RCC 7860 (cell line): ENCODE measurements at regions not wholly inside any gene's neighbourhood (a gene's known extent, or its start where the extent isn't known, plus 50 kb on each side); places are given as distances from the start of the nearest gene placed in this dataset.
A peak's percentile ranks its signal among the peaks of the same experiment; 100 is the strongest.

Experiments
- DNase-seq: peaks from one replicate; pipeline ENCODE4 v3.0.0-alpha.2; 2015; ENCODE audit warnings: low spot score
- FAIRE-seq: peaks from 2 replicates; lab custom pipeline; 2012; peaks lifted over from hg19 to GRCh38; lab: Jason Lieb, UNC

DNA sequence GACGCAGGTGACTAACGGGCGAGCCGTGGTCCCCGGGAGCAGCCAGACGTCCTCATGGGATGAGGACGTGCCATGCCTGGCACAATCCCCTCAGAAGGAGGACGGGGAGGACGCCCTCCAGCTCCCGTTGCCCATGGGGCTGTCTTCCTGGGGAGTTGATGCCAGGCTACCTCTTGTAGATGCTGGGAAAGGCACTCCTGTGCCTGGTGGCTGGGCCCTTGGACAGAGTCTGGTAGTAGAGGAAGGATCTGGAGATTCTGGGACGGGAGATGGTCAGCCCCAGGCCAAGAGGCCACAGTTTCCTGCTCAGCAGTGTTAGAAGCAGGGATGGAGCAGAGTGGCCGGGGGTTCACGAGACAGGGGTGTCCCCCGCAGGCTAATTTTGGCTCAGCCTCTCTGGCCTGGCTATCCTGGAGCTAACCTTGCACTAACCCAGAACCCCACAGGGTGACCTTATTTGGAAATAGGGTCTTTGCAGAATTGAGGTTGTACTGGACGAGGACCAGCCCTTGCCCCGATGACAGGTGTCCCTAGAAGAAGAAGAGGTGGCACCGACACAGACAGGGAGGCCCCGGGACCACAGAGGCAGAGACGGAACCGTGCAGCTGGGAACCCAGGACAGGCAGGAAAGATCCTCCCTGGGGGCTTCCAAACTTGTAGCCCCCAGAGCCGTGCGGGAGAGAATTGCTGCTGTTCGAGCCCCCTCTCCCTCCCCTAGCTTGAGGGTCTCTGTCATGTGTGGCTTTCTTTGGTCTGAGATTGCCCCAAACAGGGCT is 50.1 kb upstream of the ADRA2C start:
- DNase-seq = no peak
- no peak for FAIRE-seq

- FAIRE-seq = no peak
- no peak for DNase-seq
These were observed 50.9 kb upstream of the ADRA2C start for GRCh38 chr4:3715061-3715854.

DNA sequence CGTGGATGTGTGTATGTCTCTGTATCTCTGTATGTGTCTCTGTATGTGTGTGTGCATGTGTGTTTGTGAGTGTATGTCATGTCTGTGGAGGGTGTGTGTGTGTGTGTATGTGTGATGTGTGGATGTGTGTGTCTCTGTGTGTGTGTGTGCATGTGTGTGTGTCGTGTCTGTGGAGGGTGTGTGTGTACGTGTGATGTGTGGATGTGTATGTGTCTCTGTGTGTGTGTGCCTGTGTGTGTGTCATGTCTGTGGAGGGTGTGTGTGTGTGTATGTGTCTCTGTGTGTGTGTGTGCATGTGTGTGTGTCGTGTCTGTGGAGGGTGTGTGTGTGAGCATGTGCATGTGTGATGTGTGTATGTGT is 51.6 kb upstream of the ADRA2C start:
- no peak for FAIRE-seq
- no peak for DNase-seq

GRCh38 chr4:3713817-3714641 is 52.2 kb upstream of the ADRA2C start:
- DNase-seq (no peak), FAIRE-seq (no peak)

- DNase-seq (no peak), FAIRE-seq (no peak)
These were observed 52.8 kb upstream of the ADRA2C start for GRCh38 chr4:3713346-3713745.

DNA sequence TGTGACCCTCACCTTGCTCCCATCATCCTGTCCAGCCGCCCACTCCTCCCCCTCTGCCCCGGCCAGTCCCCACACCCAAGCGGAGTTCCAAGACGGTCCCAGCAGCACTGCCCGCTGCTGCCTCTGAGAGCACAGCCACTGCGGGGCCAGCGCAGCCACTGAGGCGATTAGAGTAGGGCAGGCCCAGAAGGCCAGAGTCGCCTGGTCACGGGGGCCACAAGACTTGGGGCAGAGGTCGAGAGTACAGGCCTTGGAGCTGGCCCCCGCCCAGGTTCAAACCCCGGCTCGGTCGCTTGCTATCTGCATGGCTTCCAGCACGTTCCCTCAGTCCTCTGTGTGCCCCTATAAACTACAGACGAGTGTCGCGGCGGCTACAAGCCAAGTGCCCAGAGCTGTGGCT is 53.2 kb upstream of the ADRA2C start:
- FAIRE-seq (no peak), DNase-seq (no peak)

DNA sequence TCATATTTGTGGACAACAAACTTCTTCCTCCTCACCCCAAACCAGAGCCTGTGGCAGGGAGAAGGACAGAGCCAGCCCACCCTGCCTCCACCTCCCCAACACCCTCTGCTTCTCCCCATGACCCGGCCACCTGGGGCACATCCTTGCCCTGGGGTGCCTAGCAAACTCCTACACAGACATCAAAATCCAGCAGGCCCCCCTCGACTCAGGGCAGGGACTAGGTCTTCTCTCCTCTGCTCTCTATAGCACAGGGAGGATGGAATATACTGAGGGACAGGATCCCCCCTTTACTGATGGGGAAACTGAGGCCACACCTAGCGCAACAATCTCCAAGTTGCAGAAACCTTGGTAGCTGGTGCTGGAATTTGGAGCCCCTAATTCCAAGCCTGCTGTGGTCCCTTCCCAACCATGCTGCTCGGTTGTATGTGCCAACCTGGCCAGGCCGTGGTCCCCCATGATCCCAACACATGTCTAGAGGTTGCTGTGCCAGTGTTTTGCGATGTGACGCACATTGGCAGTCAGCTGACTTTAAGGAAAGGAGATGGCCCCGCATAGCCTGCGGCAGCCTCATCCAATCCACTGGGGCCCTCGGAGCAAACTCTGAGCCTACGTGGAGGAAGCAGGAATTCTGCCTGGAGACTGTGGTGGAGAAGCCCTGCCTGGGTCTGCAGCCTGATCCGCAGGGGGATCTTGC is 53.9 kb upstream of the ADRA2C start:
- no peak for DNase-seq
- no peak for FAIRE-seq

DNA sequence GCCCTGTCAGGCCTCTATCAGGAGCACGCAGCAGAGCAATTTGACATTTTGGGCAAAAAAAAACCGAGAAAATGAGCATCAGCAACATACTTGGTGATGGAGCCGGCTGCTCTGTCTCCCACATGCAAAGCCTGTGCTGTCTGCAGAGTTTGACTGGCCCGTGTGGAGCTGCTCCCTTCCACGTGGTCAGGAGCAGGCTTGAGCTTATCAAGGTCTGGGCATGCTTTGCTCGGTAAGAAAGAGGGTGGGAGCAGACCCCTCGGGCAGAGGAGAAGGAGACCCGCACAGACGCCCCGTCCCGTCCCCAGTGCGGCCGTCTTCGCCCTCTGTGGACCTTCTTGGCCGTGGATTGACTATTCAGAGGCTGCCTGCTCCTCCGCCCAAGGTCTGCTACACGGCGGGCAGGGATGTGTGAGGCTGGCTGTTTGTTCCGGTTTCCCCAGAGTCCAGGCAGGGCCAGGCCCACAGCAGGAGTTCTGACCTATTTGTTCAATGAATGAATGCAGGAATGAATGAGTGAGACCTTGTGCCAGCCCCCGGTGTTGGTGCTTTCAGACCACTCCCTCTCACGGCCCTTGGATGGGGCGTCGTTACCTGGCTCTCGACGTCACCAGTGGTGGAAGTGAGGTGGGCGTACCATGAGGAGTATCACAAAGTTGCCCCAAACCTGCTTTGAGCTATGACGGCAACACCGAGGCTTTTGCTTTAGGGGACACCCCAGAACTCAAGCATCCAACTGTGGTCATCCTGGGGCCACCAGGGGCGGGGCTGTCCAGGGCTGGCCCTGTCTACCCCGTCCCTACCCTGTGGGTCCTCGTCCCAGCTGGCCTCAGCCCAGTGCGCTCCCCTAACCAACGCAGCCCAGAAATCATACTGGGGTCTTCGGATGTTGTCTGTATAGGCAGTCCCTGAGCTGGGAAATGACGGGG is 54.7 kb upstream of the ADRA2C start:
- FAIRE-seq (no peak), DNase-seq (no peak)

GRCh38 chr4:3710451-3711182 is 55.6 kb upstream of the ADRA2C start:
- FAIRE-seq = no peak
- peak; percentile 56 for DNase-seq

DNA sequence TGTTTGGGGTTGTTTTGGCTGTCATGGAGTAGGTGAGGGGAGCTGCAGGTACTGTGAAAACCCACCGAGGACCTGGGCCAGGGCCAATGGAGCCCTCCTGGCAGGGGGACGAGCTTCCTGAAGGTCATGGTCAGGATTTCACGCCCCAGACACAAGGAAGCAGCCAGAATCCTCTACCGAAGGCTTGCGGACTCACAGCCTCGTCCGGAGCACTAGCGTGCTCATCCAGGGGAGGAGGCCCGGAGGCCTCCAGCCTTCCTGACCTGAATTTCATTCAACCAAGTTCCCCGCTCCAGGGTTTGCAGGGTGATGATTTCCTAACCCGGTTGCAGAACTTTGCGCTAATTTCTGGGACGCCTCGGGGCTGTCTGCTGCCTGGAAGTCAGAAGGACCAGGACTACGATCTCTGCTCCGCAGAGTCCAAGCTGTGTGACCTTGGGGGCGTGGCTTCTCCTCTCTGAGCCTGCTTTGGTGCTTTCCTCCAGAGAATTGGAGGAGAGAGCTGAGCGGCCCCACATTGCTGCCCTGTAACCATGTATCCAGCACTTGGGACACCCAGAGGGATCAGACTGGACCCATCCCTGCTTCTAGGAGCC is 56.2 kb upstream of the ADRA2C start:
- DNase-seq (no peak), FAIRE-seq (no peak)

GRCh38 chr4:3709061-3709845 is 56.9 kb upstream of the ADRA2C start:
- DNase-seq (no peak), FAIRE-seq (no peak)

GRCh38 chr4:3708611-3709010 is 57.6 kb upstream of the ADRA2C start:
- FAIRE-seq (no peak), DNase-seq (no peak)

GRCh38 chr4:3708103-3708510 is 58.1 kb upstream of the ADRA2C start:
- no peak for FAIRE-seq
- no peak for DNase-seq

GRCh38 chr4:3707423-3708102 is 58.6 kb upstream of the ADRA2C start:
- DNase-seq (no peak), FAIRE-seq (no peak)

DNA sequence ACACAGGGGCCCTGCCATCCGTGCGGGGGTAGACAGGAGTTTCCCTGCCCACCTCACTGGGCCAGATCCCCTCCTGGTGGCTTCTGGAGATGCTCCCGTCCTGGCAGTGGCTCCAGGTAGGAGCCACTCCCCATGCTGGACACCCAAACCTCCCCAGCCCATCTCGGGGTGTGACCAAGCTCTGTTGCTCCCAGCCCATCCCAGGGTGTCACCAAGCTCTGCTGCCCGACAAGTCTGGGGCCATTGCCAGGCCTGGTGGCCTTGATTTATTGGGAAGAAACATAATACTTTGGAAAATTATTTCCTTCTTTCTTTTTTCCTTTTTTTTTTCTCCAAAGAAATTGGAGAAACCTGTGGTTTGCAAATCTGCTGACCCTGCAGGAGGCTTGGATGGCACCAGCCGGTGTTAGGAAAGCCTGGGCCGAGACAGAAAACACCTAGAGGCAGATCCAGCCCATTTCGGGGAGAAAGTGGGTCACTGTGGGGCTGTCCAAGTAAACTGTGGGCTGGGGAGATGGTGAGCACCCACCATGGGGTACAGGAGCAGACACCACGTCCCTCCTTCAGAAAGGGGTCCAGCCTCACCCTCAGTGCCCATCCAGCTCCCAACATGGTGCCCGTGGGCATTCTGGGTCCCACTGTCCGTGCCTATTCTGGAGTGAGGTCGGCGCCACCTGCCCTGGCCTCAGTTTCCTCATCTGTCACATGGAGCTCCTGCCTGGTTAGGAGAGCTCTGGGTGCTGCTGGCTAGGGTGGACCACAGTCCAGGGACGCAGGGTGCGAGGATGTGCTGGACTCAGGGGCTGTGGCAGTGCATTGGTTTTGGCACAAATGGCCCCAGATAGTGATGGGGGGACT is 59.4 kb upstream of the ADRA2C start:
- FAIRE-seq = no peak
- no peak for DNase-seq

- FAIRE-seq = no peak
- DNase-seq = no peak
These were observed 60.1 kb upstream of the ADRA2C start for GRCh38 chr4:3706111-3706511.
